IMR-90 (cell line): ENCODE measurements at regions not wholly inside any gene's neighbourhood (a gene's known extent, or its start where the extent isn't known, plus 50 kb on each side); places are given as distances from the start of the nearest gene placed in this dataset.

Source experiments
- ATAC-seq: fragments of 200-7000 bp; cut with Tn5 transposase; 2 replicates; pipeline ENCODE4 v1.9.1; 2020; ENCODE audit warnings: low read depth, mild to moderate bottlenecking, moderate library complexity
- BruUV-seq: library from RNA; stranded (reverse); fragments of 400-500 nt; replicated peaks from 2 replicates; lab custom pipeline; 2021; lab: Mats Ljungman, UMichigan
- CTCF ChIA-PET: fragments of 300-600 bp; formaldehyde crosslinking; extraction: SDS; loops from one replicate; lab custom pipeline; 2021; ENCODE audit warnings: antibody characterized with exemption; lab: Yijun Ruan, JAX
- POLR2A ChIA-PET: fragments of 300-600 bp; sonication (Branson Sonifier 250); formaldehyde crosslinking; loops from one replicate; lab custom pipeline; 2022; ENCODE audit warnings: antibody characterized with exemption; ENCODE audit not compliant: unreplicated experiment; lab: Charles Lee
- DNase-seq: peaks from one replicate; pipeline ENCODE4 v3.0.0; 2013
- H2AFZ ChIP-seq: replicated peaks from 2 replicates; pipeline ENCODE3; 2013; ENCODE audit warnings: low read length, mild to moderate bottlenecking; ENCODE audit not compliant: poor library complexity
- H2AK5ac ChIP-seq: 2 replicates; pipeline ENCODE4 v1.6.1; 2013; ENCODE audit warnings: low read depth, low read length, inconsistent platforms
- H2AK9ac ChIP-seq: replicated peaks from 2 replicates; pipeline ENCODE3; 2013; ENCODE audit warnings: mild to moderate bottlenecking, low read depth, low read length, moderate library complexity; ENCODE audit not compliant: poor library complexity
- H2BK120ac ChIP-seq: 2 replicates; pipeline ENCODE4 v1.6.1; 2013; ENCODE audit warnings: low read depth, low read length, inconsistent platforms
- H2BK15ac ChIP-seq: 3 replicates; pipeline ENCODE4 v1.6.1; 2013; ENCODE audit warnings: low read depth, low read length, inconsistent platforms
- H2BK20ac ChIP-seq: 2 replicates; pipeline ENCODE4 v1.6.1; 2013; ENCODE audit warnings: low read depth, mild to moderate bottlenecking, inconsistent platforms, low read length, moderate library complexity
- H2BK5ac ChIP-seq: 2 replicates; pipeline ENCODE4 v1.6.1; 2013; ENCODE audit warnings: mild to moderate bottlenecking, low read depth, low read length, inconsistent platforms; ENCODE audit not compliant: poor library complexity, severe bottlenecking
- H3K14ac ChIP-seq: replicated peaks from 2 replicates; pipeline ENCODE4 v1.6.1; 2013; ENCODE audit warnings: low read depth, low read length, inconsistent platforms
- H3K18ac ChIP-seq: 2 replicates; pipeline ENCODE4 v1.6.1; 2013; ENCODE audit warnings: low read depth, low read length, control low read depth
- H3K23ac ChIP-seq: 2 replicates; pipeline ENCODE4 v1.6.1; 2013; ENCODE audit warnings: low read depth, low read length, inconsistent platforms
- H3K27ac ChIP-seq: 2 replicates; pipeline ENCODE4 v1.5.1; 2013; ENCODE audit warnings: mild to moderate bottlenecking, control low read depth, low read length; ENCODE audit not compliant: insufficient read depth
- H3K27me3 ChIP-seq: 2 replicates; pipeline ENCODE4 v1.6.1; 2013; ENCODE audit warnings: low read length; ENCODE audit not compliant: control insufficient read depth, insufficient read depth
- H3K36me3 ChIP-seq: 2 replicates; pipeline ENCODE4 v1.6.1; 2013; ENCODE audit warnings: low read length, mixed read lengths; ENCODE audit not compliant: control insufficient read depth, insufficient read depth
- H3K4ac ChIP-seq: 2 replicates; pipeline ENCODE4 v1.6.1; 2013; ENCODE audit warnings: low read depth, low read length, inconsistent platforms
- H3K4me1 ChIP-seq: 2 replicates; pipeline ENCODE4 v1.6.1; 2013; ENCODE audit warnings: low read length, mixed read lengths; ENCODE audit not compliant: control insufficient read depth, insufficient read depth
- H3K4me2 ChIP-seq: 2 replicates; pipeline ENCODE4 v1.6.1; 2013; ENCODE audit warnings: low read depth, mild to moderate bottlenecking, control low read depth, low read length, moderate library complexity
- H3K4me3 ChIP-seq: 2 replicates; pipeline ENCODE4 v1.5.1; 2013; ENCODE audit warnings: low read depth, mild to moderate bottlenecking, control low read depth, low read length, moderate library complexity; ENCODE audit not compliant: insufficient read depth
- H3K56ac ChIP-seq: 2 replicates; pipeline ENCODE4 v1.6.1; 2013; ENCODE audit warnings: low read length, inconsistent platforms; ENCODE audit not compliant: insufficient read depth; ENCODE audit errors: extremely low read depth
- H3K79me1 ChIP-seq, 2 experiments: 2 replicates each; pipeline ENCODE4 v1.6.1; 2013; ENCODE audit warnings: low read length in 2 of 2, inconsistent platforms in 1 of 2, low read depth in 1 of 2
- H3K9ac ChIP-seq: 2 replicates; pipeline ENCODE4 v1.6.1; 2013; ENCODE audit warnings: low read depth, low read length, control low read depth
- H3K9me1 ChIP-seq: 2 replicates; pipeline ENCODE4 v1.6.1; 2013; ENCODE audit warnings: low read length, inconsistent platforms; ENCODE audit not compliant: insufficient read depth
- H3K9me3 ChIP-seq: 2 replicates; pipeline ENCODE4 v1.6.1; 2013; ENCODE audit warnings: low read length; ENCODE audit not compliant: control insufficient read depth, insufficient read depth
- H4K20me1 ChIP-seq: 2 replicates; pipeline ENCODE4 v1.6.1; 2013; ENCODE audit warnings: low read length, inconsistent platforms; ENCODE audit not compliant: insufficient read depth
- H4K5ac ChIP-seq: 2 replicates; pipeline ENCODE4 v1.6.1; 2013; ENCODE audit warnings: mild to moderate bottlenecking, low read depth, low read length, control low read depth
- H4K8ac ChIP-seq, 2 experiments: 2 replicates each; pipeline ENCODE4 v1.6.1; 2013; ENCODE audit warnings: low read depth in 2 of 2, low read length in 2 of 2, control low read depth in 1 of 2, inconsistent platforms in 1 of 2
- H4K91ac ChIP-seq: 2 replicates; pipeline ENCODE4 v1.6.1; 2013; ENCODE audit warnings: low read depth, low read length, inconsistent platforms; ENCODE audit not compliant: insufficient read depth
- BHLHE40 ChIP-seq: fragments of 150-350 bp; IDR thresholded peaks from 2 replicates; pipeline ENCODE4 v1.6.1; 2016; ENCODE audit warnings: mild to moderate bottlenecking, low read depth, low read length
- CEBPB ChIP-seq: IDR thresholded peaks from 2 replicates; pipeline ENCODE4 v1.6.1; 2012; ENCODE audit warnings: low read depth, low read length, improper control_type of control experiment
- CHD1 ChIP-seq: IDR thresholded peaks from 2 replicates; pipeline ENCODE4 v1.6.1; 2012; ENCODE audit warnings: low read depth, low read length, improper control_type of control experiment
- CTCF ChIP-seq: conservative IDR thresholded peaks from 2 replicates; pipeline ENCODE4 v1.5.1; 2012; ENCODE audit warnings: mild to moderate bottlenecking, low read depth, low read length, improper control_type of control experiment
- FOS ChIP-seq: fragments of 150-350 bp; IDR thresholded peaks from 2 replicates; pipeline ENCODE4 v1.6.1; 2016; ENCODE audit warnings: low read depth, low read length
- MAFK ChIP-seq: IDR thresholded peaks from 2 replicates; pipeline ENCODE4 v1.6.1; 2012; ENCODE audit warnings: low read depth, low read length, improper control_type of control experiment
- MAZ ChIP-seq: IDR thresholded peaks from 2 replicates; pipeline ENCODE4 v1.6.1; 2012; ENCODE audit warnings: low read depth, mild to moderate bottlenecking, low read length, improper control_type of control experiment, moderate library complexity, borderline replicate concordance
- MXI1 ChIP-seq: IDR thresholded peaks from 2 replicates; pipeline ENCODE4 v1.6.1; 2012; ENCODE audit warnings: low read depth, mild to moderate bottlenecking, low read length, moderate library complexity, borderline replicate concordance
- NFE2L2 ChIP-seq: fragments of 150-350 bp; IDR thresholded peaks from 2 replicates; pipeline ENCODE4 v1.6.1; 2016; ENCODE audit warnings: low read depth, mild to moderate bottlenecking, low read length
- POLR2A ChIP-seq: IDR thresholded peaks from 2 replicates; pipeline ENCODE4 v1.6.1; 2012; ENCODE audit warnings: mild to moderate bottlenecking, low read depth, low read length
- RAD21 ChIP-seq: IDR thresholded peaks from 2 replicates; pipeline ENCODE4 v1.6.1; 2012; ENCODE audit warnings: low read length, improper control_type of control experiment
- RCOR1 ChIP-seq: IDR thresholded peaks from 2 replicates; pipeline ENCODE4 v1.6.1; 2012; ENCODE audit warnings: mild to moderate bottlenecking, low read length, improper control_type of control experiment; ENCODE audit not compliant: insufficient replicate concordance
- RFX5 ChIP-seq: IDR thresholded peaks from 2 replicates; pipeline ENCODE4 v1.8.0; 2012; ENCODE audit warnings: low read depth, mild to moderate bottlenecking, low read length, moderate library complexity
- SMC3 ChIP-seq: fragments of 150-350 bp; IDR thresholded peaks from 2 replicates; pipeline ENCODE4 v1.6.1; 2016; ENCODE audit warnings: low read depth, mild to moderate bottlenecking, antibody characterized with exemption, low read length, moderate library complexity
- USF2 ChIP-seq: fragments of 150-350 bp; IDR thresholded peaks from 2 replicates; pipeline ENCODE4 v1.6.1; 2017; ENCODE audit warnings: mild to moderate bottlenecking, antibody characterized with exemption, low read length, low read depth
- WGBS, 2 experiments: methylation state at CpG; one replicate each; pipeline versions ENCODE4 v1.1.5 to v1.1.7; 2013; ENCODE audit warnings: missing lambda C conversion rate in 2 of 2; ENCODE audit not compliant: insufficient read length in 1 of 2; ENCODE audit errors: extremely low coverage in 2 of 2; 5-methylcytosine and 5-hydroxymethylcytosine counted together
- dilution Hi-C: fragments of 300-500 bp; cut with HindIII; formaldehyde crosslinking; loops from one replicate; pipeline ENCODE4 v1.14.3; 2018; ENCODE audit warnings: low sequenced_read_pairs; ENCODE audit not compliant: unreplicated experiment
- in situ Hi-C: fragments of 300-500 bp; cut with MboI; formaldehyde crosslinking; loops from 3 replicates; pipeline ENCODE4 v1.14.3; 2019; ENCODE audit warnings: low sequenced_read_pairs, inconsistent platforms, mixed read lengths
- intact Hi-C: fragments of 100-400 bp; cut with micrococcal nuclease; formaldehyde crosslinking; loops from 2 replicates; pipeline ENCODE4 v1.10.0; 2022
- TF ChIP-seq, protein P1 (sequence below): fragments of 150-350 bp; IDR thresholded peaks from 2 replicates; pipeline ENCODE4 v1.6.1; 2016; ENCODE audit warnings: low read depth, mild to moderate bottlenecking, low read length, moderate library complexity, borderline replicate concordance

DNA sequence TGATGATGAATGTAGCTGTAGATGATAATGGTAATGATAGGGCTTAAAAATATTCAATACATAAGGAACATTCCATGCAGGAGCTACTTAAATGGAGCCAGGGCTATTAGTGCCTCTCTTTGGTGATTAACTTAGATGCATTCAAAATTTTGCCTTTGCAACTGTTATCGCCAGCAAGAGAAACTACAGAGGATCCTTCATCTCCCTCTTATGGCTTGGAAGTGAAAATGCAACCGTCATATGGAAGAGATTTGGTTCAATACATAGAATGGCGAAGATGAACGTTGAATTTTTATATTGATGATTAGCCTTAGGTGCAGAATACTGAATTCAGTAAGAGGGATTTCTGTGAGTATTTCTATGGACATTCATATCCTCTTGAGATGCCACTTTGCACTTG, 134.5 kb upstream of the NLGN4X start:
- TF ChIP-seq CEBPB (no peak), NFE2L2 (no peak), SMC3 (no peak), RCOR1 (no peak), USF2 (no peak), RFX5 (no peak), MXI1 (no peak), MAZ (no peak), MAFK (no peak), FOS (no peak), POLR2A (no peak), CTCF (no peak), CHD1 (no peak), BHLHE40 (no peak), RAD21 (no peak)
- TF ChIP-seq, protein P1, sequence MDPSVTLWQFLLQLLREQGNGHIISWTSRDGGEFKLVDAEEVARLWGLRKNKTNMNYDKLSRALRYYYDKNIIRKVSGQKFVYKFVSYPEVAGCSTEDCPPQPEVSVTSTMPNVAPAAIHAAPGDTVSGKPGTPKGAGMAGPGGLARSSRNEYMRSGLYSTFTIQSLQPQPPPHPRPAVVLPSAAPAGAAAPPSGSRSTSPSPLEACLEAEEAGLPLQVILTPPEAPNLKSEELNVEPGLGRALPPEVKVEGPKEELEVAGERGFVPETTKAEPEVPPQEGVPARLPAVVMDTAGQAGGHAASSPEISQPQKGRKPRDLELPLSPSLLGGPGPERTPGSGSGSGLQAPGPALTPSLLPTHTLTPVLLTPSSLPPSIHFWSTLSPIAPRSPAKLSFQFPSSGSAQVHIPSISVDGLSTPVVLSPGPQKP = no peak
- no peak overlapping the region for H2BK120ac ChIP-seq
- no peaks in the 10 kb centered on the region for H3K36me3 ChIP-seq
- no peak overlapping the region for H2BK5ac ChIP-seq
- H3K27me3 ChIP-seq = no peaks in the 10 kb centered on the region
- no peak overlapping the region for H2BK20ac ChIP-seq
- no peaks in the 10 kb centered on the region for H3K9me1 ChIP-seq
- no peak overlapping the region for H3K56ac ChIP-seq
- no peak for DNase-seq
- H4K5ac ChIP-seq = no peak overlapping the region
- dilution Hi-C loops (no loop called here), intact Hi-C loops (no loop called here), in situ Hi-C loops (no loop called here)
- no peak overlapping the region for H2AFZ ChIP-seq
- no TSS peak for BruUV-seq
- H3K14ac ChIP-seq = no peak overlapping the region
- ChIA-PET POLR2A (no interaction called here), CTCF (no interaction called here)
- H3K4me3 ChIP-seq = no peak overlapping the region
- 8% methylated on average over 2 of the region's 4 CpGs; no CpG with 5 or more reads in 1 of the 2 experiments for WGBS, 2 experiments
- no peak overlapping the region for H3K4me2 ChIP-seq
- no peak overlapping the region for H3K23ac ChIP-seq
- no peaks in the 10 kb centered on the region for H3K4me1 ChIP-seq
- H2AK5ac ChIP-seq = no peak overlapping the region
- no peak overlapping the region for H4K8ac ChIP-seq
- no peaks in the 10 kb centered on the region for H3K79me1 ChIP-seq
- no peak overlapping the region for H3K18ac ChIP-seq
- no peak overlapping the region for H3K27ac ChIP-seq
- no peak overlapping the region for H3K9ac ChIP-seq
- no peak overlapping the region for H3K4ac ChIP-seq
- no peak overlapping the region for H2AK9ac ChIP-seq
- no peak overlapping the region for H2BK15ac ChIP-seq
- H4K20me1 ChIP-seq = no peaks in the 10 kb centered on the region
- peaks cover 4% of the 10 kb centered on the region for H3K9me3 ChIP-seq
- no peak for ATAC-seq
- H4K91ac ChIP-seq = no peak overlapping the region
